ENCODE measurements at regions not wholly inside any gene's neighbourhood (a gene's known extent, or its start where the extent isn't known, plus 50 kb on each side); places are given as distances from the start of the nearest gene placed in this dataset.

- TF ChIP-seq CTCF (IDR thresholded peaks at IDR 0.05; ENCODE audit: low read depth, low read length), result no peak
- peak; percentile 95 for DNase-seq (ENCODE audit: extremely low read depth, low read depth)
Observed at GRCh38 chr10:43793704-43794103, 145.0 kb upstream of the ZNF32 start.

GRCh38 chr10:43790147-43790546, 141.5 kb upstream of the ZNF32 start:
- TF ChIP-seq CTCF (IDR thresholded peaks at IDR 0.05; ENCODE audit: low read depth, low read length), result no peak

GRCh38 chr10:43785252-43785651, 136.6 kb upstream of the ZNF32 start:
- no peak for DNase-seq (ENCODE audit: extremely low read depth, low read depth)
- TF ChIP-seq CTCF (IDR thresholded peaks at IDR 0.05; ENCODE audit: low read depth, low read length), result no peak

More at GRCh38 chr10:43790147-43790546, 141.5 kb upstream of the ZNF32 start:
- no peak for DNase-seq (ENCODE audit: extremely low read depth, low read depth)

GRCh38 chr10:43782814-43783213, 134.1 kb upstream of the ZNF32 start:
- DNase-seq (ENCODE audit: extremely low read depth, low read depth), result no peak
- no peak for TF ChIP-seq CTCF (IDR thresholded peaks at IDR 0.05; ENCODE audit: low read depth, low read length)

GRCh38 chr10:43781480-43782361, 133.0 kb upstream of the ZNF32 start:
- no peak for DNase-seq (ENCODE audit: extremely low read depth, low read depth)
- TF ChIP-seq CTCF (IDR thresholded peaks at IDR 0.05; ENCODE audit: low read depth, low read length), result no peak

- no peak for TF ChIP-seq CTCF (IDR thresholded peaks at IDR 0.05; ENCODE audit: low read depth, low read length)
- no peak for DNase-seq (ENCODE audit: extremely low read depth, low read depth)
Observed at GRCh38 chr10:43778571-43778970, 129.9 kb upstream of the ZNF32 start.

GRCh38 chr10:43775384-43775783, 126.7 kb upstream of the ZNF32 start:
- no peak for DNase-seq (ENCODE audit: extremely low read depth, low read depth)

More at GRCh38 chr10:43775384-43775783, 126.7 kb upstream of the ZNF32 start:
- TF ChIP-seq CTCF (IDR thresholded peaks at IDR 0.05; ENCODE audit: low read depth, low read length), result no peak
